IMR-90 (cell line): ENCODE measurements at regions not wholly inside any gene's neighbourhood (a gene's known extent, or its start where the extent isn't known, plus 50 kb on each side); places are given as distances from the start of the nearest gene placed in this dataset.

Source experiments
- ATAC-seq: fragments of 200-7000 bp; cut with Tn5 transposase; 2 replicates; pipeline ENCODE4 v1.9.1; 2020; ENCODE audit warnings: low read depth, mild to moderate bottlenecking, moderate library complexity
- BruUV-seq: library from RNA; stranded (reverse); fragments of 400-500 nt; replicated peaks from 2 replicates; lab custom pipeline; 2021; lab: Mats Ljungman, UMichigan
- CTCF ChIA-PET: fragments of 300-600 bp; formaldehyde crosslinking; extraction: SDS; loops from one replicate; lab custom pipeline; 2021; ENCODE audit warnings: antibody characterized with exemption; lab: Yijun Ruan, JAX
- POLR2A ChIA-PET: fragments of 300-600 bp; sonication (Branson Sonifier 250); formaldehyde crosslinking; loops from one replicate; lab custom pipeline; 2022; ENCODE audit warnings: antibody characterized with exemption; ENCODE audit not compliant: unreplicated experiment; lab: Charles Lee
- DNase-seq: peaks from one replicate; pipeline ENCODE4 v3.0.0; 2013
- H2AFZ ChIP-seq: replicated peaks from 2 replicates; pipeline ENCODE3; 2013; ENCODE audit warnings: low read length, mild to moderate bottlenecking; ENCODE audit not compliant: poor library complexity
- H2AK5ac ChIP-seq: 2 replicates; pipeline ENCODE4 v1.6.1; 2013; ENCODE audit warnings: low read depth, low read length, inconsistent platforms
- H2AK9ac ChIP-seq: replicated peaks from 2 replicates; pipeline ENCODE3; 2013; ENCODE audit warnings: mild to moderate bottlenecking, low read depth, low read length, moderate library complexity; ENCODE audit not compliant: poor library complexity
- H2BK120ac ChIP-seq: 2 replicates; pipeline ENCODE4 v1.6.1; 2013; ENCODE audit warnings: low read depth, low read length, inconsistent platforms
- H2BK15ac ChIP-seq: 3 replicates; pipeline ENCODE4 v1.6.1; 2013; ENCODE audit warnings: low read depth, low read length, inconsistent platforms
- H2BK20ac ChIP-seq: 2 replicates; pipeline ENCODE4 v1.6.1; 2013; ENCODE audit warnings: low read depth, mild to moderate bottlenecking, inconsistent platforms, low read length, moderate library complexity
- H2BK5ac ChIP-seq: 2 replicates; pipeline ENCODE4 v1.6.1; 2013; ENCODE audit warnings: mild to moderate bottlenecking, low read depth, low read length, inconsistent platforms; ENCODE audit not compliant: poor library complexity, severe bottlenecking
- H3K14ac ChIP-seq: replicated peaks from 2 replicates; pipeline ENCODE4 v1.6.1; 2013; ENCODE audit warnings: low read depth, low read length, inconsistent platforms
- H3K18ac ChIP-seq: 2 replicates; pipeline ENCODE4 v1.6.1; 2013; ENCODE audit warnings: low read depth, low read length, control low read depth
- H3K23ac ChIP-seq: 2 replicates; pipeline ENCODE4 v1.6.1; 2013; ENCODE audit warnings: low read depth, low read length, inconsistent platforms
- H3K27ac ChIP-seq: 2 replicates; pipeline ENCODE4 v1.5.1; 2013; ENCODE audit warnings: mild to moderate bottlenecking, control low read depth, low read length; ENCODE audit not compliant: insufficient read depth
- H3K27me3 ChIP-seq: 2 replicates; pipeline ENCODE4 v1.6.1; 2013; ENCODE audit warnings: low read length; ENCODE audit not compliant: control insufficient read depth, insufficient read depth
- H3K36me3 ChIP-seq: 2 replicates; pipeline ENCODE4 v1.6.1; 2013; ENCODE audit warnings: low read length, mixed read lengths; ENCODE audit not compliant: control insufficient read depth, insufficient read depth
- H3K4ac ChIP-seq: 2 replicates; pipeline ENCODE4 v1.6.1; 2013; ENCODE audit warnings: low read depth, low read length, inconsistent platforms
- H3K4me1 ChIP-seq: 2 replicates; pipeline ENCODE4 v1.6.1; 2013; ENCODE audit warnings: low read length, mixed read lengths; ENCODE audit not compliant: control insufficient read depth, insufficient read depth
- H3K4me2 ChIP-seq: 2 replicates; pipeline ENCODE4 v1.6.1; 2013; ENCODE audit warnings: low read depth, mild to moderate bottlenecking, control low read depth, low read length, moderate library complexity
- H3K4me3 ChIP-seq: 2 replicates; pipeline ENCODE4 v1.5.1; 2013; ENCODE audit warnings: low read depth, mild to moderate bottlenecking, control low read depth, low read length, moderate library complexity; ENCODE audit not compliant: insufficient read depth
- H3K56ac ChIP-seq: 2 replicates; pipeline ENCODE4 v1.6.1; 2013; ENCODE audit warnings: low read length, inconsistent platforms; ENCODE audit not compliant: insufficient read depth; ENCODE audit errors: extremely low read depth
- H3K79me1 ChIP-seq, 2 experiments: 2 replicates each; pipeline ENCODE4 v1.6.1; 2013; ENCODE audit warnings: low read length in 2 of 2, inconsistent platforms in 1 of 2, low read depth in 1 of 2
- H3K9ac ChIP-seq: 2 replicates; pipeline ENCODE4 v1.6.1; 2013; ENCODE audit warnings: low read depth, low read length, control low read depth
- H3K9me1 ChIP-seq: 2 replicates; pipeline ENCODE4 v1.6.1; 2013; ENCODE audit warnings: low read length, inconsistent platforms; ENCODE audit not compliant: insufficient read depth
- H3K9me3 ChIP-seq: 2 replicates; pipeline ENCODE4 v1.6.1; 2013; ENCODE audit warnings: low read length; ENCODE audit not compliant: control insufficient read depth, insufficient read depth
- H4K20me1 ChIP-seq: 2 replicates; pipeline ENCODE4 v1.6.1; 2013; ENCODE audit warnings: low read length, inconsistent platforms; ENCODE audit not compliant: insufficient read depth
- H4K5ac ChIP-seq: 2 replicates; pipeline ENCODE4 v1.6.1; 2013; ENCODE audit warnings: mild to moderate bottlenecking, low read depth, low read length, control low read depth
- H4K8ac ChIP-seq, 2 experiments: 2 replicates each; pipeline ENCODE4 v1.6.1; 2013; ENCODE audit warnings: low read depth in 2 of 2, low read length in 2 of 2, control low read depth in 1 of 2, inconsistent platforms in 1 of 2
- H4K91ac ChIP-seq: 2 replicates; pipeline ENCODE4 v1.6.1; 2013; ENCODE audit warnings: low read depth, low read length, inconsistent platforms; ENCODE audit not compliant: insufficient read depth
- BHLHE40 ChIP-seq: fragments of 150-350 bp; IDR thresholded peaks from 2 replicates; pipeline ENCODE4 v1.6.1; 2016; ENCODE audit warnings: mild to moderate bottlenecking, low read depth, low read length
- CEBPB ChIP-seq: IDR thresholded peaks from 2 replicates; pipeline ENCODE4 v1.6.1; 2012; ENCODE audit warnings: low read depth, low read length, improper control_type of control experiment
- CHD1 ChIP-seq: IDR thresholded peaks from 2 replicates; pipeline ENCODE4 v1.6.1; 2012; ENCODE audit warnings: low read depth, low read length, improper control_type of control experiment
- FOS ChIP-seq: fragments of 150-350 bp; IDR thresholded peaks from 2 replicates; pipeline ENCODE4 v1.6.1; 2016; ENCODE audit warnings: low read depth, low read length
- MAFK ChIP-seq: IDR thresholded peaks from 2 replicates; pipeline ENCODE4 v1.6.1; 2012; ENCODE audit warnings: low read depth, low read length, improper control_type of control experiment
- MAZ ChIP-seq: IDR thresholded peaks from 2 replicates; pipeline ENCODE4 v1.6.1; 2012; ENCODE audit warnings: low read depth, mild to moderate bottlenecking, low read length, improper control_type of control experiment, moderate library complexity, borderline replicate concordance
- MXI1 ChIP-seq: IDR thresholded peaks from 2 replicates; pipeline ENCODE4 v1.6.1; 2012; ENCODE audit warnings: low read depth, mild to moderate bottlenecking, low read length, moderate library complexity, borderline replicate concordance
- NFE2L2 ChIP-seq: fragments of 150-350 bp; IDR thresholded peaks from 2 replicates; pipeline ENCODE4 v1.6.1; 2016; ENCODE audit warnings: low read depth, mild to moderate bottlenecking, low read length
- POLR2A ChIP-seq: IDR thresholded peaks from 2 replicates; pipeline ENCODE4 v1.6.1; 2012; ENCODE audit warnings: mild to moderate bottlenecking, low read depth, low read length
- RAD21 ChIP-seq: IDR thresholded peaks from 2 replicates; pipeline ENCODE4 v1.6.1; 2012; ENCODE audit warnings: low read length, improper control_type of control experiment
- RCOR1 ChIP-seq: IDR thresholded peaks from 2 replicates; pipeline ENCODE4 v1.6.1; 2012; ENCODE audit warnings: mild to moderate bottlenecking, low read length, improper control_type of control experiment; ENCODE audit not compliant: insufficient replicate concordance
- RFX5 ChIP-seq: IDR thresholded peaks from 2 replicates; pipeline ENCODE4 v1.8.0; 2012; ENCODE audit warnings: low read depth, mild to moderate bottlenecking, low read length, moderate library complexity
- SMC3 ChIP-seq: fragments of 150-350 bp; IDR thresholded peaks from 2 replicates; pipeline ENCODE4 v1.6.1; 2016; ENCODE audit warnings: low read depth, mild to moderate bottlenecking, antibody characterized with exemption, low read length, moderate library complexity
- USF2 ChIP-seq: fragments of 150-350 bp; IDR thresholded peaks from 2 replicates; pipeline ENCODE4 v1.6.1; 2017; ENCODE audit warnings: mild to moderate bottlenecking, antibody characterized with exemption, low read length, low read depth
- WGBS, 2 experiments: methylation state at CpG; one replicate each; pipeline versions ENCODE4 v1.1.5 to v1.1.7; 2013; ENCODE audit warnings: missing lambda C conversion rate in 2 of 2; ENCODE audit not compliant: insufficient read length in 1 of 2; ENCODE audit errors: extremely low coverage in 2 of 2; 5-methylcytosine and 5-hydroxymethylcytosine counted together
- dilution Hi-C: fragments of 300-500 bp; cut with HindIII; formaldehyde crosslinking; loops from one replicate; pipeline ENCODE4 v1.14.3; 2018; ENCODE audit warnings: low sequenced_read_pairs; ENCODE audit not compliant: unreplicated experiment
- in situ Hi-C: fragments of 300-500 bp; cut with MboI; formaldehyde crosslinking; loops from 3 replicates; pipeline ENCODE4 v1.14.3; 2019; ENCODE audit warnings: low sequenced_read_pairs, inconsistent platforms, mixed read lengths
- intact Hi-C: fragments of 100-400 bp; cut with micrococcal nuclease; formaldehyde crosslinking; loops from 2 replicates; pipeline ENCODE4 v1.10.0; 2022
- TF ChIP-seq, protein P1 (sequence below): fragments of 150-350 bp; IDR thresholded peaks from 2 replicates; pipeline ENCODE4 v1.6.1; 2016; ENCODE audit warnings: low read depth, mild to moderate bottlenecking, low read length, moderate library complexity, borderline replicate concordance
- TF ChIP-seq, protein P2 (sequence below): conservative IDR thresholded peaks from 2 replicates; pipeline ENCODE4 v1.5.1; 2012; ENCODE audit warnings: mild to moderate bottlenecking, low read depth, low read length, improper control_type of control experiment

DNA sequence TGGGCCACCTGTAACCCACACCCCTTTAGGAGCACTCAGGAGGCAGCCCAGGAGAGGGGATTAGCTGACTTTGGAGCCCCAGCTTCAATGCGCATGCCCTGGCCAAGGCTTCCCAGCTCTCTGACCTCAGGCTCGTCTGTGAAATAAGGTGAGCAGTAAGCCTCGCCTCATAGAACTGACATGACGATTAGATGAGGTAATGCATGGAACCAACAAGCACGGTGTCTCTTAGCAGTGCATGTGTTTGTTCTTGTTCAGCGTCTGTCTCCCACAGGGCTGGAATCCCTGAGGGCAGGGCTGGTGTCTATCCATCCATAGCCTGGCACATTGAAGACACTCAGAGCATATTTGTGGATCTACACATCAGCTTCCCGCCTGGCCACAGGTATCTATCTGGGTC, 415.4 kb downstream of the MN1 start:
- DNase-seq (no peak), ATAC-seq (no peak)
- dilution Hi-C loops (no loop called here), in situ Hi-C loops (no loop called here), intact Hi-C loops (no loop called here)
- Histone ChIP-seq H3K23ac (no peak overlapping the region), H3K4me1 (no peaks in the 10 kb centered on the region), H2AK9ac (no peak overlapping the region), H3K56ac (no peak overlapping the region), H4K8ac (no peak overlapping the region), H3K9me1 (no peaks in the 10 kb centered on the region; the same call in 1 of the 2 replicates), H4K5ac (no peak overlapping the region), H3K27me3 (peaks cover 67% of the 10 kb centered on the region), H4K91ac (no peak overlapping the region), H3K36me3 (no peaks in the 10 kb centered on the region), H3K14ac (no peak overlapping the region), H3K4ac (no peak overlapping the region), H3K79me1 (no peaks in the 10 kb centered on the region), H3K18ac (no peak overlapping the region), H2AFZ (no peak overlapping the region), H2BK20ac (no peak overlapping the region), H4K20me1 (no peaks in the 10 kb centered on the region), H3K9me3 (no peaks in the 10 kb centered on the region), H2BK120ac (no peak overlapping the region), H3K4me2 (no peak overlapping the region), H3K27ac (no peak overlapping the region), H2AK5ac (no peak overlapping the region), H2BK5ac (no peak overlapping the region), H3K4me3 (no peak overlapping the region), H2BK15ac (no peak overlapping the region), H3K9ac (no peak overlapping the region)
- ChIA-PET POLR2A (no interaction called here), CTCF (no interaction called here)
- WGBS, 2 experiments = 54% methylated on average over 3 of the region's 7 CpGs; no CpG with 5 or more reads in 1 of the 2 experiments
- TF ChIP-seq CHD1 (no peak), MAZ (no peak), RCOR1 (no peak), MAFK (no peak), RAD21 (no peak), NFE2L2 (no peak), RFX5 (no peak), CEBPB (no peak), SMC3 (no peak), POLR2A (no peak), BHLHE40 (no peak), MXI1 (no peak), USF2 (no peak), FOS (no peak)
- TF ChIP-seq, protein P1, sequence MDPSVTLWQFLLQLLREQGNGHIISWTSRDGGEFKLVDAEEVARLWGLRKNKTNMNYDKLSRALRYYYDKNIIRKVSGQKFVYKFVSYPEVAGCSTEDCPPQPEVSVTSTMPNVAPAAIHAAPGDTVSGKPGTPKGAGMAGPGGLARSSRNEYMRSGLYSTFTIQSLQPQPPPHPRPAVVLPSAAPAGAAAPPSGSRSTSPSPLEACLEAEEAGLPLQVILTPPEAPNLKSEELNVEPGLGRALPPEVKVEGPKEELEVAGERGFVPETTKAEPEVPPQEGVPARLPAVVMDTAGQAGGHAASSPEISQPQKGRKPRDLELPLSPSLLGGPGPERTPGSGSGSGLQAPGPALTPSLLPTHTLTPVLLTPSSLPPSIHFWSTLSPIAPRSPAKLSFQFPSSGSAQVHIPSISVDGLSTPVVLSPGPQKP = no peak
- TF ChIP-seq, protein P2, sequence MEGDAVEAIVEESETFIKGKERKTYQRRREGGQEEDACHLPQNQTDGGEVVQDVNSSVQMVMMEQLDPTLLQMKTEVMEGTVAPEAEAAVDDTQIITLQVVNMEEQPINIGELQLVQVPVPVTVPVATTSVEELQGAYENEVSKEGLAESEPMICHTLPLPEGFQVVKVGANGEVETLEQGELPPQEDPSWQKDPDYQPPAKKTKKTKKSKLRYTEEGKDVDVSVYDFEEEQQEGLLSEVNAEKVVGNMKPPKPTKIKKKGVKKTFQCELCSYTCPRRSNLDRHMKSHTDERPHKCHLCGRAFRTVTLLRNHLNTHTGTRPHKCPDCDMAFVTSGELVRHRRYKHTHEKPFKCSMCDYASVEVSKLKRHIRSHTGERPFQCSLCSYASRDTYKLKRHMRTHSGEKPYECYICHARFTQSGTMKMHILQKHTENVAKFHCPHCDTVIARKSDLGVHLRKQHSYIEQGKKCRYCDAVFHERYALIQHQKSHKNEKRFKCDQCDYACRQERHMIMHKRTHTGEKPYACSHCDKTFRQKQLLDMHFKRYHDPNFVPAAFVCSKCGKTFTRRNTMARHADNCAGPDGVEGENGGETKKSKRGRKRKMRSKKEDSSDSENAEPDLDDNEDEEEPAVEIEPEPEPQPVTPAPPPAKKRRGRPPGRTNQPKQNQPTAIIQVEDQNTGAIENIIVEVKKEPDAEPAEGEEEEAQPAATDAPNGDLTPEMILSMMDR = no peak
- BruUV-seq = no TSS peak
